ENCODE measurements at regions not wholly inside any gene's neighbourhood (a gene's known extent, or its start where the extent isn't known, plus 50 kb on each side); places are given as distances from the start of the nearest gene placed in this dataset.

GRCh38 chr3:65303431-65303830 lies 615.6 kb upstream of the ADAMTS9 start:
- DNase-seq (ENCODE audit: low read depth), result no peak
- H3K4me3 ChIP-seq (ENCODE audit: low read depth, low read length), result no peak overlapping the region
- TF ChIP-seq, protein P1, sequence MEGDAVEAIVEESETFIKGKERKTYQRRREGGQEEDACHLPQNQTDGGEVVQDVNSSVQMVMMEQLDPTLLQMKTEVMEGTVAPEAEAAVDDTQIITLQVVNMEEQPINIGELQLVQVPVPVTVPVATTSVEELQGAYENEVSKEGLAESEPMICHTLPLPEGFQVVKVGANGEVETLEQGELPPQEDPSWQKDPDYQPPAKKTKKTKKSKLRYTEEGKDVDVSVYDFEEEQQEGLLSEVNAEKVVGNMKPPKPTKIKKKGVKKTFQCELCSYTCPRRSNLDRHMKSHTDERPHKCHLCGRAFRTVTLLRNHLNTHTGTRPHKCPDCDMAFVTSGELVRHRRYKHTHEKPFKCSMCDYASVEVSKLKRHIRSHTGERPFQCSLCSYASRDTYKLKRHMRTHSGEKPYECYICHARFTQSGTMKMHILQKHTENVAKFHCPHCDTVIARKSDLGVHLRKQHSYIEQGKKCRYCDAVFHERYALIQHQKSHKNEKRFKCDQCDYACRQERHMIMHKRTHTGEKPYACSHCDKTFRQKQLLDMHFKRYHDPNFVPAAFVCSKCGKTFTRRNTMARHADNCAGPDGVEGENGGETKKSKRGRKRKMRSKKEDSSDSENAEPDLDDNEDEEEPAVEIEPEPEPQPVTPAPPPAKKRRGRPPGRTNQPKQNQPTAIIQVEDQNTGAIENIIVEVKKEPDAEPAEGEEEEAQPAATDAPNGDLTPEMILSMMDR (IDR thresholded peaks at IDR 0.05; ENCODE audit: insufficient read depth, low read depth, low read length, missing control alignments), result no peak

GRCh38 chr3:65291448-65292125 lies 603.8 kb upstream of the ADAMTS9 start:
- TF ChIP-seq, protein P1 (IDR thresholded peaks at IDR 0.05; ENCODE audit: insufficient read depth, low read depth, low read length, missing control alignments), result no peak
- no peak overlapping the region for H3K4me3 ChIP-seq (ENCODE audit: low read depth, low read length)
- no peak for DNase-seq (ENCODE audit: low read depth)

GRCh38 chr3:65288776-65289175 lies 601.0 kb upstream of the ADAMTS9 start:
- no peak for DNase-seq (ENCODE audit: low read depth)
- TF ChIP-seq, protein P1 (IDR thresholded peaks at IDR 0.05; ENCODE audit: insufficient read depth, low read depth, low read length, missing control alignments), result no peak
- H3K4me3 ChIP-seq (ENCODE audit: low read depth, low read length), result no peak overlapping the region

GRCh38 chr3:65285956-65286355 lies 598.2 kb upstream of the ADAMTS9 start:
- no peak overlapping the region for H3K4me3 ChIP-seq (ENCODE audit: low read depth, low read length)
- TF ChIP-seq, protein P1 (IDR thresholded peaks at IDR 0.05; ENCODE audit: insufficient read depth, low read depth, low read length, missing control alignments), result no peak
- DNase-seq (ENCODE audit: low read depth), result no peak

DNA sequence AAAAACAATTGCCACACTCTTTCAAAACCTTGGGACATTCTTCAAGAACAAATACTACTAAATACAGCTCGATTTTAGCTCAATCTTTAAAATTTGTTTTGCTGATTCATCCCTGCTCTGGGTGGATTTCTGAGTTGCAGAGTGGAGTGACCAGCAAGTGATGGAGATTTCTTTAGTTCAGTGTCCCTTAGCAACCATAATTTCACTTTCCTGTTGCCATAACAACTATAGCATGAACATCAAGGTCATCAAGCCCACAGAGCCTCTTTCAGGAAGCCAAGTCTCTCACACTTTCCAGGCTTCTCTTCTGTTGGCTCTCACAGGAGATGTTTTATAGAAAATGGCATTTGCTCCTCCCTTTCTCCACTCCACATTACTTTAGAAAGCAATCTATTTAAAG lies 597.2 kb upstream of the ADAMTS9 start:
- TF ChIP-seq, protein P1 (IDR thresholded peaks at IDR 0.05; ENCODE audit: insufficient read depth, low read depth, low read length, missing control alignments), result no peak
- DNase-seq (ENCODE audit: low read depth), result no peak
- no peak overlapping the region for H3K4me3 ChIP-seq (ENCODE audit: low read depth, low read length)

DNA sequence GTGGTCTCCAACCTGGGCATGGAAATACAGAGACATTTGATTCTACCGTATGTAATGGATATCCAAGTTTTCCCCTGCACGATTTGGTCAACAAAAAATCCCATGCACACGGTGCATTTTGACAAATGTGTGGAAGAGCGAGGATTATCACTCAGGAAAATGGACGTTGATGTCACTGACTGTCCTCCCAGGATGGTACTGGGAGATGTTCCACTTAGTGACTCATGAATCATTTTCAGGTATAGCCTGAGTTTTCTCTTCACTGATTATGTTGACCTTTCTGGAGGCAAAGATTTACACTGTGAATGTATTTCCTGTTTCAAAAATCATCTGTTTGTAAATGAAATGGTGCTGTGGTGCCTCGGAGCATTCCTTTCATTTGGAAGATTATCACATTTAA lies 596.7 kb upstream of the ADAMTS9 start:
- DNase-seq (ENCODE audit: low read depth), result no peak
- TF ChIP-seq, protein P1 (IDR thresholded peaks at IDR 0.05; ENCODE audit: insufficient read depth, low read depth, low read length, missing control alignments), result no peak
- no peak overlapping the region for H3K4me3 ChIP-seq (ENCODE audit: low read depth, low read length)

DNA sequence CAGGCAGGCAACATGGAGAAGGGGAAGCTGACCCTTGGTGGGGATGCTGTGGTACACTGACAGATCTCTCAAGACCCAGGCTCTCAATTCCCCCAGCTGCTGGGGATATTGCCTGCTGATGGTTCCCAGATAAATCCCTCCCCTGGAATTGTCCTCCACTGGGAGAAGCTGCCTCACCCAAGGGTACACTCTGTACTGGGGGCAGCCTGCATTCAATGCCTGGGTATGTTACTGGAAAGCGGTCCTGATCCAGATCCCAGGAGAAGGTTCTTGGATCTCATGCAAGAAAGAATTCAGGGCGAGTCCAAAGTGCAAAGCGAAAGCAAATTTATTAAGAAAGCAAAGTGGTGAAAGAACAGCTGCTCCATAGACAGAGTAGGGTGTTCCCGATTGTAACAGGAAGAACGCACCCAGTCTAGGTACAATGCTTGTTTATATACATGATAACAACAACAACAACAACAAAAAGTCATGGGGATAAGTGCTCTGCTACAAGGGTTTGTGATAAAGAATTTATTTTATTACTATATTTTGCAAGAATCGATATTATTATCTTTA lies 591.5 kb upstream of the ADAMTS9 start:
- TF ChIP-seq, protein P1 (IDR thresholded peaks at IDR 0.05; ENCODE audit: insufficient read depth, low read depth, low read length, missing control alignments), result no peak
- no peak for DNase-seq (ENCODE audit: low read depth)
- H3K4me3 ChIP-seq (ENCODE audit: low read depth, low read length), result no peak overlapping the region

Measured in GM12865 (cell line).